DOHH2 (cell line): ENCODE measurements at regions not wholly inside any gene's neighbourhood (a gene's known extent, or its start where the extent isn't known, plus 50 kb on each side); places are given as distances from the start of the nearest gene placed in this dataset.

ENCODE experiments used
- H3F3A ChIP-seq: fragments of 200-600 bp; sonication (generic), shearing (Covaris generic); 2 replicates; pipeline ENCODE4 v1.6.0; 2016; ENCODE audit warnings: antibody characterized with exemption, mild to moderate bottlenecking; ENCODE audit not compliant: control insufficient read depth, insufficient read depth
- H3K27ac ChIP-seq: fragments of 200-600 bp; sonication (generic); 2 replicates; pipeline ENCODE4 v1.5.1; 2014; ENCODE audit warnings: low read depth, mild to moderate bottlenecking, low read length, moderate library complexity
- H3K27me3 ChIP-seq: fragments of 200-600 bp; sonication (generic); 2 replicates; pipeline ENCODE4 v1.6.1; 2014; ENCODE audit warnings: mild to moderate bottlenecking, low read length, mixed read lengths; ENCODE audit not compliant: control insufficient read depth
- H3K36me3 ChIP-seq: fragments of 200-600 bp; sonication (generic); 2 replicates; pipeline ENCODE4 v1.6.1; 2014; ENCODE audit warnings: mild to moderate bottlenecking, low read length, moderate library complexity, mixed read lengths; ENCODE audit not compliant: control insufficient read depth
- H3K4me1 ChIP-seq: fragments of 200-600 bp; sonication (generic); 2 replicates; pipeline ENCODE4 v1.6.1; 2014; ENCODE audit warnings: mild to moderate bottlenecking, low read length, mixed read lengths; ENCODE audit not compliant: control insufficient read depth
- H3K4me2 ChIP-seq: fragments of 200-600 bp; sonication (generic); 2 replicates; pipeline ENCODE4 v1.6.0; 2014; ENCODE audit warnings: mild to moderate bottlenecking, low read length, moderate library complexity
- H3K4me3 ChIP-seq: fragments of 200-600 bp; sonication (generic); 2 replicates; pipeline ENCODE4 v1.5.1; 2014; ENCODE audit warnings: mild to moderate bottlenecking, low read length, mixed read lengths
- H3K79me2 ChIP-seq: fragments of 200-600 bp; sonication (generic); 2 replicates; pipeline ENCODE4 v1.6.1; 2014; ENCODE audit warnings: mild to moderate bottlenecking, low read length, mixed read lengths; ENCODE audit not compliant: control insufficient read depth
- H3K9me2 ChIP-seq: fragments of 200-600 bp; sonication (generic); replicated peaks from 2 replicates; pipeline ENCODE4 v1.6.1; 2014; ENCODE audit warnings: mild to moderate bottlenecking, low read length, mixed read lengths; ENCODE audit not compliant: control insufficient read depth
- H3K9me3 ChIP-seq: fragments of 200-600 bp; sonication (generic); 2 replicates; pipeline ENCODE4 v1.6.1; 2014; ENCODE audit warnings: antibody characterized with exemption, low read length, mixed read lengths; ENCODE audit not compliant: control insufficient read depth, insufficient read depth
- H4K20me1 ChIP-seq: fragments of 200-600 bp; sonication (generic); 2 replicates; pipeline ENCODE4 v1.6.0; 2014; ENCODE audit warnings: low read depth, mild to moderate bottlenecking, antibody characterized with exemption, low read length, moderate library complexity; ENCODE audit not compliant: control insufficient read depth, insufficient read depth
- CTCF ChIP-seq: fragments of 200-600 bp; sonication (generic); IDR thresholded peaks from one replicate; pipeline ENCODE4 v1.5.1; 2014; ENCODE audit warnings: antibody characterized with exemption, mild to moderate bottlenecking, low read depth, low read length; ENCODE audit not compliant: poor library complexity, severe bottlenecking
- EZH2phosphoT487 ChIP-seq: fragments of 200-600 bp; sonication (generic); IDR thresholded peaks from 2 replicates; pipeline ENCODE4 v1.6.1; 2017; ENCODE audit warnings: borderline replicate concordance, mild to moderate bottlenecking, antibody characterized with exemption, low read length, moderate library complexity, mixed read lengths

- no peaks in the 10 kb centered on the region for H3K79me2 ChIP-seq
- no peaks in the 10 kb centered on the region for H3K36me3 ChIP-seq
- TF ChIP-seq EZH2phosphoT487: no peak
- no peak for TF ChIP-seq CTCF
- H3K9me2 ChIP-seq: no peaks in the 10 kb centered on the region
- H3K27me3 ChIP-seq: no peaks in the 10 kb centered on the region
- H3K4me3 ChIP-seq: no peak overlapping the region
- no peak overlapping the region for H3K4me2 ChIP-seq
- no peaks in the 10 kb centered on the region for H3K4me1 ChIP-seq
- H3F3A ChIP-seq: no peaks in the 10 kb centered on the region
- no peaks in the 10 kb centered on the region for H3K9me3 ChIP-seq
- no peak overlapping the region for H3K27ac ChIP-seq
- H4K20me1 ChIP-seq: no peaks in the 10 kb centered on the region
Observed at GRCh38 chr6:140487586-140487985, 1113.1 kb upstream of the CITED2 start.

DNA sequence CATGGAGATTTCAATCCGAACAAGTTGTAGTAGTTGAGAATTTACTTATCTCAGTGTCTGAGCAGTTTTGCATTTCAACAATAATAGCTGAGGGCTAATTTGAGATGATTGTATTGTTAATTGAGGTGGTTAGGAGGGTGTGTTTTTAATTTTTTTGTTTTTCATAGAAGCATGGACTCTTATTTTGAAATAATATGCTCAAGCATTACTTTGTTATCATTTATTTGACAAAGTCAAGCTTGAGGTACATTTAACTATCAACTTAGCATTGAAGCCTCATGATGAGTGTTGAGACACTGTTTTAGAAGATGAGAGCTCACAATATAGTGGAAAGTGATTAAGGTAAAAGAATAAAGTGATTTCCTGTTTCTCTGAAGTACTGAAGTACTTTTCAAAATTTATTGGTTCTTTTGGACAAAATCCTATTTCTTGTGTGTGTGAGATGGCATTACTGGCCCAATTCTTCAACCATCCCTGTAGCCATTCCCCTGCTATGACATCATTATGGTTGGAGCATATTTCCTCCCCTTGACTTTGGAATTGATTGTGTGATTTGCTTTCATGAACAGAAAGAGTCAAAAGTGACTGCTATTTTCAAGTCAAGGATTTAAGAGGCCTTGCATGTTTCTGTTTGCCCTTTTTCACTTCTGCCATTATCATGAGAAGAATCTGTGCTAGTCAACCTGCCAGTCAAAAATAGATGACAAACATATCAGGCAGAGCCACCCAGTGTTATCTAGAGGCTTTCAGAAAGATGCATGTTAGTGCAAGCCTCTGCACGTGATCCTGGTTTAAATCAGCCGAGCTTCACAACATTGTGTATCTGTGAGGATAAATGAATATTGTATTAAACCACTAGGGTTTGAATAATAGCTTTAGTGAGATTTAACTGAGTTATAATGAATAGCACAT, 1112.3 kb upstream of the CITED2 start:
- no peaks in the 10 kb centered on the region for H3K36me3 ChIP-seq
- H3K79me2 ChIP-seq: no peaks in the 10 kb centered on the region
- no peak overlapping the region for H3K27ac ChIP-seq
- H3K27me3 ChIP-seq: no peaks in the 10 kb centered on the region
- H4K20me1 ChIP-seq: no peaks in the 10 kb centered on the region
- no peaks in the 10 kb centered on the region for H3F3A ChIP-seq
- no peaks in the 10 kb centered on the region for H3K9me3 ChIP-seq
- TF ChIP-seq EZH2phosphoT487: no peak
- TF ChIP-seq CTCF: no peak
- no peak overlapping the region for H3K4me2 ChIP-seq
- H3K4me1 ChIP-seq: no peaks in the 10 kb centered on the region
- H3K9me2 ChIP-seq: no peaks in the 10 kb centered on the region
- H3K4me3 ChIP-seq: no peak overlapping the region

GRCh38 chr6:140485740-140486449, 1111.4 kb upstream of the CITED2 start:
- Histone ChIP-seq H3F3A (no peaks in the 10 kb centered on the region), H3K9me2 (no peaks in the 10 kb centered on the region), H3K4me3 (no peak overlapping the region), H3K9me3 (no peaks in the 10 kb centered on the region), H3K4me1 (no peaks in the 10 kb centered on the region), H3K27me3 (no peaks in the 10 kb centered on the region), H3K79me2 (no peaks in the 10 kb centered on the region), H3K4me2 (no peak overlapping the region), H4K20me1 (no peaks in the 10 kb centered on the region), H3K27ac (no peak overlapping the region), H3K36me3 (no peaks in the 10 kb centered on the region)
- TF ChIP-seq EZH2phosphoT487 (no peak), CTCF (no peak)
